H1 (cell line): ENCODE measurements at regions not wholly inside any gene's neighbourhood (a gene's known extent, or its start where the extent isn't known, plus 50 kb on each side); places are given as distances from the start of the nearest gene placed in this dataset.
"Not testable (repeated sequence)": the region's sequence is repeated elsewhere in the genome, so short reads cannot be mapped to it uniquely, and the experiment has no call there.

Source experiments
- CTCF ChIA-PET: fragments of 300-600 bp; sonication (Branson Sonifier 250); formaldehyde crosslinking; loops from one replicate; lab custom pipeline; 2021; ENCODE audit not compliant: partially characterized antibody; lab: Charles Lee
- POLR2A ChIA-PET: fragments of 300-600 bp; sonication (Branson Sonifier 250); formaldehyde crosslinking; loops from one replicate; lab custom pipeline; 2021; ENCODE audit warnings: inconsistent platforms; ENCODE audit not compliant: partially characterized antibody; lab: Charles Lee
- DNase-seq, 2 experiments: peaks; one replicate each; pipeline versions ENCODE4 v3.0.0 to v3.0.0-alpha.2; 2010 to 2022; ENCODE audit warnings: low spot score in 2 of 2, low read depth in 1 of 2, mixed read lengths in 1 of 2
- FAIRE-seq: peaks from 2 replicates; lab custom pipeline; 2011; peaks lifted over from hg19 to GRCh38; lab: Jason Lieb, UNC
- H2AFZ ChIP-seq: 2 replicates; pipeline ENCODE4 v1.8.1; 2012; ENCODE audit warnings: low read length, inconsistent platforms
- H2AK5ac ChIP-seq: 2 replicates; pipeline ENCODE4 v1.6.1; 2013; ENCODE audit warnings: low read depth, low read length
- H2BK120ac ChIP-seq: replicated peaks from 2 replicates; pipeline ENCODE3; 2013; ENCODE audit warnings: low read depth, low read length, inconsistent platforms
- H2BK12ac ChIP-seq: 2 replicates; pipeline ENCODE4 v1.6.1; 2013; ENCODE audit warnings: low read depth, low read length
- H2BK15ac ChIP-seq: 2 replicates; pipeline ENCODE4 v1.6.1; 2013; ENCODE audit warnings: low read length
- H2BK20ac ChIP-seq: 2 replicates; pipeline ENCODE4 v1.6.1; 2013; ENCODE audit warnings: low read length
- H2BK5ac ChIP-seq: 2 replicates; pipeline ENCODE4 v1.6.1; 2013; ENCODE audit warnings: low read depth, low read length
- H3K14ac ChIP-seq: 2 replicates; pipeline ENCODE4 v1.6.1; 2013; ENCODE audit warnings: inconsistent platforms; ENCODE audit not compliant: insufficient read length
- H3K18ac ChIP-seq: 2 replicates; pipeline ENCODE4 v1.6.1; 2013; ENCODE audit warnings: low read length; ENCODE audit errors: extremely low read depth
- H3K23ac ChIP-seq: 2 replicates; pipeline ENCODE4 v1.6.1; 2013; ENCODE audit warnings: inconsistent platforms; ENCODE audit not compliant: insufficient read length
- H3K23me2 ChIP-seq: 2 replicates; pipeline ENCODE4 v1.6.1; 2013; ENCODE audit warnings: low read depth, low read length
- H3K27ac ChIP-seq: 2 replicates; pipeline ENCODE4 v1.6.1; 2011; ENCODE audit warnings: low read depth, low read length, inconsistent platforms
- H3K27me3 ChIP-seq, 4 experiments: replicated peaks in 1 of 4; 1 replicate in 1 of 4; 2 replicates in 3 of 4; pipeline versions ENCODE4 v1.6.1 to v1.8.1; 2011 to 2013; ENCODE audit warnings: low read length in 3 of 4, mild to moderate bottlenecking in 3 of 4, inconsistent platforms in 2 of 4, mixed read lengths in 2 of 4, moderate library complexity in 1 of 4; ENCODE audit not compliant: control insufficient read depth in 3 of 4, insufficient read depth in 3 of 4; ENCODE audit errors: extremely low read depth in 1 of 4
- H3K36me3 ChIP-seq, 4 experiments: 2 replicates each; pipeline versions ENCODE4 v1.6.1 to v1.8.1; 2011 to 2013; ENCODE audit warnings: mild to moderate bottlenecking in 4 of 4, low read length in 3 of 4, moderate library complexity in 2 of 4, control low read depth in 1 of 4, inconsistent platforms in 1 of 4; ENCODE audit not compliant: insufficient read depth in 4 of 4, control insufficient read depth in 2 of 4
- H3K4ac ChIP-seq: replicated peaks from 2 replicates; pipeline ENCODE3; 2013; ENCODE audit warnings: low read length, low read depth, mixed read lengths, inconsistent platforms; ENCODE audit not compliant: insufficient read length
- H3K4me1 ChIP-seq, 4 experiments: replicated peaks in 1 of 4; 1 replicate in 1 of 4; 2 replicates in 3 of 4; pipeline versions ENCODE4 v1.6.1 to v1.8.1; 2011 to 2013; ENCODE audit warnings: low read length in 3 of 4, inconsistent platforms in 2 of 4, mixed read lengths in 1 of 4; ENCODE audit not compliant: insufficient read depth in 4 of 4, control insufficient read depth in 3 of 4
- H3K4me2 ChIP-seq, 2 experiments: 2 replicates each; pipeline versions ENCODE4 v1.6.1 to v1.8.1; 2011 to 2013; ENCODE audit warnings: low read depth in 2 of 2, low read length in 2 of 2, control low read depth in 1 of 2, inconsistent platforms in 1 of 2, mild to moderate bottlenecking in 1 of 2; ENCODE audit not compliant: insufficient read depth in 1 of 2
- H3K4me3 ChIP-seq, 4 experiments: fragments of 200-600, 300-600 bp in 1 of 4; sonication (generic), shearing (Covaris generic), sonication (Bioruptor Twin) in 1 of 4; 2 replicates each; pipeline versions ENCODE4 v1.5.1 to v1.8.1; 2011 to 2016; ENCODE audit warnings: low read length in 4 of 4, low read depth in 3 of 4, control low read depth in 2 of 4, inconsistent platforms in 2 of 4, mild to moderate bottlenecking in 2 of 4, mixed read lengths in 1 of 4, moderate library complexity in 1 of 4; ENCODE audit not compliant: insufficient read depth in 2 of 4; ENCODE audit errors: extremely low read depth in 1 of 4
- H3K56ac ChIP-seq: replicated peaks from 2 replicates; pipeline ENCODE3; 2013; ENCODE audit warnings: low read depth, mild to moderate bottlenecking, mixed read lengths, low read length, inconsistent platforms; ENCODE audit not compliant: insufficient read length
- H3K79me1 ChIP-seq: 2 replicates; pipeline ENCODE4 v1.6.1; 2013; ENCODE audit warnings: low read depth, low read length, control low read depth
- H3K79me2 ChIP-seq, 2 experiments: 2 replicates each; pipeline versions ENCODE4 v1.6.1 to v1.8.1; 2012 to 2013; ENCODE audit warnings: low read length in 2 of 2, mild to moderate bottlenecking in 2 of 2, inconsistent platforms in 1 of 2; ENCODE audit not compliant: insufficient read depth in 2 of 2, control insufficient read depth in 1 of 2
- H3K9ac ChIP-seq, 4 experiments: replicated peaks in 1 of 4; 1 replicate in 1 of 4; 2 replicates in 3 of 4; pipeline versions ENCODE4 v1.6.1 to v1.8.1; 2011 to 2013; ENCODE audit warnings: low read depth in 3 of 4, low read length in 3 of 4, control low read depth in 2 of 4, mild to moderate bottlenecking in 2 of 4, moderate library complexity in 2 of 4, inconsistent platforms in 1 of 4; ENCODE audit errors: extremely low read depth in 1 of 4
- H3K9me3 ChIP-seq, 2 experiments: 2 replicates each; pipeline versions ENCODE4 v1.6.1 to v1.8.1; 2012 to 2013; ENCODE audit warnings: mild to moderate bottlenecking in 2 of 2, moderate library complexity in 2 of 2, control low read depth in 1 of 2, inconsistent platforms in 1 of 2, low read depth in 1 of 2, low read length in 1 of 2, mixed read lengths in 1 of 2; ENCODE audit not compliant: insufficient read depth in 2 of 2
- H4K20me1 ChIP-seq, 2 experiments: replicated peaks in 1 of 2; 2 replicates each; pipeline versions ENCODE3 to v1.8.1; 2011 to 2013; ENCODE audit warnings: inconsistent platforms in 2 of 2, low read length in 2 of 2, mild to moderate bottlenecking in 1 of 2; ENCODE audit not compliant: insufficient read depth in 2 of 2, control insufficient read depth in 1 of 2
- H4K5ac ChIP-seq: 2 replicates; pipeline ENCODE4 v1.6.1; 2013; ENCODE audit warnings: low read length, low read depth, mixed read lengths, inconsistent platforms; ENCODE audit not compliant: insufficient read length
- H4K8ac ChIP-seq: 2 replicates; pipeline ENCODE4 v1.8.0; 2013; ENCODE audit warnings: mild to moderate bottlenecking, moderate library complexity, low read length, inconsistent platforms; ENCODE audit not compliant: insufficient read depth; ENCODE audit errors: extremely low read depth
- H4K91ac ChIP-seq: replicated peaks from 2 replicates; pipeline ENCODE3; 2013; ENCODE audit warnings: low read length, mixed read lengths, inconsistent platforms; ENCODE audit not compliant: insufficient read length
- WGBS, 2 experiments: shearing (Covaris generic) in 1 of 2; methylation state at CpG; one replicate each; pipeline versions ENCODE4 v1.1.6 to v1.1.7; 2013 to 2015; ENCODE audit warnings: low lambda C conversion rate in 2 of 2, mixed read lengths in 2 of 2, inconsistent platforms in 1 of 2, low coverage in 1 of 2, missing lambda C conversion rate in 1 of 2; ENCODE audit not compliant: insufficient replicate concordance in 2 of 2, insufficient coverage in 1 of 2, insufficient read length in 1 of 2; ENCODE audit errors: extremely low coverage in 1 of 2, missing lambda C conversion rate in 1 of 2; 5-methylcytosine and 5-hydroxymethylcytosine counted together

DNA sequence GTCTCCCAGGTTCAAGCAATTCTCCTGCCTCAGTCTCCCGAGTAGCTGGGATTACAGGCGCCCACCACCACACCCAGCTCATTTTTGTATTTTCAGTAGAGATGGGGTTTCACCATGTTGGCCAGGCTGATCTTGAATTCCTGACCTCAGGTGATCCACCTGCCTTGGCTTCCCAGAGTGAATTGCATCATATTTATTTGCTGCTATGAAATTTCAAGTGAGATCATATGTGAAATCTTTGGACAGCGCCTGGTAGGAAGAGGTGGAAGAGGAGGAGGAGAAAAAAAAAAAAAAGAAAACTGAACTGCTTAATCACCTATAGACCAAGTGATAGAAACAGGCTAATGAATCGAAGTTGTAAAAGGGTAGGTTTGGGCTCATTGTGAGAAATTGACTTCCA is 557.8 kb upstream of the C16orf82 start:
- H4K8ac ChIP-seq, H4K20me1 ChIP-seq, H4K5ac ChIP-seq, H3K4ac ChIP-seq, POLR2A ChIA-PET, H3K14ac ChIP-seq, FAIRE-seq, H2BK15ac ChIP-seq, H2AK5ac ChIP-seq, H3K9me3 ChIP-seq, H3K23me2 ChIP-seq, H3K4me3 ChIP-seq, H3K9ac ChIP-seq, H2BK12ac ChIP-seq, H3K79me2 ChIP-seq, H2BK5ac ChIP-seq, H3K27me3 ChIP-seq, H3K4me1 ChIP-seq, H3K56ac ChIP-seq, H4K91ac ChIP-seq, H3K27ac ChIP-seq, DNase-seq, H3K23ac ChIP-seq, H3K79me1 ChIP-seq, H3K36me3 ChIP-seq, H2BK120ac ChIP-seq, H3K4me2 ChIP-seq, H2AFZ ChIP-seq, H2BK20ac ChIP-seq, H3K18ac ChIP-seq: not testable (repeated sequence)
- CTCF ChIA-PET: interaction anchor here (1.6 kb wide), 1 partner anchor 18 kb away, joined by 3 read pairs; no protein-coding TSS in a partner anchor
- 91% methylated on average over 4 of the region's 4 CpGs; no CpG with 5 or more reads in 1 of the 2 experiments for WGBS, 2 experiments
